PC-9 (cell line): ENCODE measurements at regions not wholly inside any gene's neighbourhood (a gene's known extent, or its start where the extent isn't known, plus 50 kb on each side); places are given as distances from the start of the nearest gene placed in this dataset.

Experiments used
- EZH2 ChIP-seq: fragments of 200-600 bp; sonication (generic); IDR thresholded peaks from 2 replicates; pipeline ENCODE4 v1.8.0; 2017; ENCODE audit warnings: antibody characterized with exemption, low read depth
- TF ChIP-seq, protein P1 (sequence below): fragments of 200-600 bp; sonication (generic); conservative IDR thresholded peaks from 2 replicates; pipeline ENCODE4 v1.6.1; 2017; ENCODE audit warnings: mixed run types, antibody characterized with exemption, mild to moderate bottlenecking, moderate library complexity

GRCh38 chr1:232553050-232553754 lies 76.7 kb downstream of the SIPA1L2 start:
- TF ChIP-seq, protein P1, sequence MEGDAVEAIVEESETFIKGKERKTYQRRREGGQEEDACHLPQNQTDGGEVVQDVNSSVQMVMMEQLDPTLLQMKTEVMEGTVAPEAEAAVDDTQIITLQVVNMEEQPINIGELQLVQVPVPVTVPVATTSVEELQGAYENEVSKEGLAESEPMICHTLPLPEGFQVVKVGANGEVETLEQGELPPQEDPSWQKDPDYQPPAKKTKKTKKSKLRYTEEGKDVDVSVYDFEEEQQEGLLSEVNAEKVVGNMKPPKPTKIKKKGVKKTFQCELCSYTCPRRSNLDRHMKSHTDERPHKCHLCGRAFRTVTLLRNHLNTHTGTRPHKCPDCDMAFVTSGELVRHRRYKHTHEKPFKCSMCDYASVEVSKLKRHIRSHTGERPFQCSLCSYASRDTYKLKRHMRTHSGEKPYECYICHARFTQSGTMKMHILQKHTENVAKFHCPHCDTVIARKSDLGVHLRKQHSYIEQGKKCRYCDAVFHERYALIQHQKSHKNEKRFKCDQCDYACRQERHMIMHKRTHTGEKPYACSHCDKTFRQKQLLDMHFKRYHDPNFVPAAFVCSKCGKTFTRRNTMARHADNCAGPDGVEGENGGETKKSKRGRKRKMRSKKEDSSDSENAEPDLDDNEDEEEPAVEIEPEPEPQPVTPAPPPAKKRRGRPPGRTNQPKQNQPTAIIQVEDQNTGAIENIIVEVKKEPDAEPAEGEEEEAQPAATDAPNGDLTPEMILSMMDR: no peak
- TF ChIP-seq EZH2: no peak
